Femur (tissue), 1 donor: ENCODE measurements at regions not wholly inside any gene's neighbourhood (a gene's known extent, or its start where the extent isn't known, plus 50 kb on each side); places are given as distances from the start of the nearest gene placed in this dataset.

Source experiments
- DNase-seq: peaks from one replicate; pipeline ENCODE4 v3.0.0-alpha.2; 2017

DNA sequence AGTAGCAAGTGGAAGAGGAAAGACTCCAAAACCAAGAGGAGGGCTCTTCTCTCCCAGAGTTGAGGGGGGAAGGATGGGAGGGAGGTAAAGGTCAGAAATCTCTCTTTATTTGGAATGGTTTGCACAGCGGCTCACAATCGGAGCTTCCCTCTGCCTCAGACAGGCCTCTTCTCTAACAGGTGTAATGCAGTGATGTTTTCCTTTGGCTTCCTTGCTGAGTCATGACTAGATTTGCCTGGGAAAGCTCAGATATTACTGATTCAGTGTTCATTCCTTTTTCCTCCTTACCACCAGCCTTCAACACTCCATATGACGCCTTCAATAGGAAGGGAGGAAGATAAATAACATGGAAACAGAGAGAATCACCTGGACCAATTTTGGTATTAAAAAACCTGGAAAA is 136.6 kb downstream of the RNF152 start:
- DNase-seq, result no peak

DNA sequence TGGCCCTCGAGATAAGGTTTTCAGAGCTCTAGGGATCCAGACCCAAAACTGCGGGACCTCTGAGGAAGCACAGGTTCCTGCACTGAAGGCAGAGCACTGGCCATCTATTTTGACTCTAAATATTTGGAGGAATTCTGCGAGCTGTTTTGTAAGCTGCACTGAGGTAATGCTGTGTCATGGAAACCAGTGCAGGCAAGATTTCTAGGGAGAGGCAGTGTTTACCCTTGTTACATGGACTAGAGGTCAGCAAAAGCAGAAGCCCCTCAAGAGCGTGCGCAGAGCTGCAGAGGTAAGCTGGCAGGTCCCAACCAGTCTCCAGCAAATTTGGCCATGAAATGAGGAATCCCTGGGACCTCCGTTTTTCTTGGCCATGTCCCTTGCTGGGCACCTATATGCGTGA is 137.3 kb downstream of the RNF152 start:
- no peak for DNase-seq

DNA sequence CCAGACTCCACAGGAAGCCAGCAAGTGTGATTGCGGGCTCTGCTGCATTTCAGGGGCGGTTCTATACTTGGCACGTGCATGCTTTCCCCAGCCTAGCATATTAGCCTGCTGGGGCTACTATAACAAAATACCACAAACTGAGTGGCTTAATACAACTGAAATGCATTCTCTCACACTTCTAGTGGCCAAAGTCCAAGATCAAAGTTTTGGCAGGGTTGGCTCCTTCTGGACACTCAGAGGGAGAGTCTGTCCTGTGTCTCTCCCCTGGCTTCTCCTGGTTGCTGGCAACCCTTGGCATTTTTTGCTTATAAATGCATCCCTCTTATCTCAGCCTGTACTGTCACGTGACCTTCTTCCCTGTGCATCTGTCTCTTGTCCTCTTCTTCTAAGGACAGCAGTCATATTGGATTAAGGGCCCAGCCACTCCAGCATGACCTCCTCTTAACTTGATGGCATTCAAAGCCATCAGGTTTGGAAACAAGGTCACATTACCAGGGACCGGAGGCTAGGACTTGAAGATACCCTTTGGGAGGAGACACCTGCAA is 138.7 kb downstream of the RNF152 start:
- no peak for DNase-seq

DNA sequence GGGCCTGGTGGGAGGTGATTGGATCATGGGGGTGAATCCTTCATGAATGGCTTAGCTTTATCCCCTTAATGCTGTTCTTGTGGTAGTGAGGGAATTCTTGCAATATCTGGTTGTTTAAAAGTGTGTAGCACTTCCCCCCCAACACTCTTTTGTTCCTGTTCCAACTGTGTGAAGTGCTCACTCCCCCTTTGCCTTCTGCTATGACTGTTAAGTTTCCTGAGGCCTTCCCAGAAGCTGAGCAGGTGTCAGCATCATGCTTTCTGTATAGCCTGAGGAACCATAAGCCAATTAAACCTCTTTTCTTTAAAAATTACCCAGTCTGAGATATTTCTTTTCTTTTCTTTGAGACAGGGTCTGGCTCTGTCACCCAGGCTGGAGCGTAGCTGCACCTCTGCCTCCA is 139.4 kb downstream of the RNF152 start:
- no peak for DNase-seq

DNA sequence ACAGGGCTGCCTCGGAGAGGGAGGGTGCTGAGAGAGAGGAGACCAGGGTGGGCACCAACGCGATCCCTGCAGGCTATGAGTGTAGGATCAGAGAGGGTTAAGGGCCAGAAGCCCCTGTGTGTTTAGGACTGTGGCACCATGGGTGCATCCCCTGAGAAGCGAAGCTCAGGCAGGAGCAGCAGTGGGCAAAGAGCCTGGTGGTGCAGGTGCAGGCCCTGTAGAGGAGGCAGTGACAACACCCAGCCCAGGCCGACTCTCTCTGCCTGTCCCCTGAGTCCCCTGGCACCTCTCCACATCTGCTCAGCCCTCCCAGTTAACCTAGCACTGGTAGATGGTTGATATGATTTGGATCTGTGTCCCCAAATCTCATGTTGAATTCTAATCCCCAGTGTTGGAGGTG is 139.8 kb downstream of the RNF152 start:
- DNase-seq, result no peak

DNA sequence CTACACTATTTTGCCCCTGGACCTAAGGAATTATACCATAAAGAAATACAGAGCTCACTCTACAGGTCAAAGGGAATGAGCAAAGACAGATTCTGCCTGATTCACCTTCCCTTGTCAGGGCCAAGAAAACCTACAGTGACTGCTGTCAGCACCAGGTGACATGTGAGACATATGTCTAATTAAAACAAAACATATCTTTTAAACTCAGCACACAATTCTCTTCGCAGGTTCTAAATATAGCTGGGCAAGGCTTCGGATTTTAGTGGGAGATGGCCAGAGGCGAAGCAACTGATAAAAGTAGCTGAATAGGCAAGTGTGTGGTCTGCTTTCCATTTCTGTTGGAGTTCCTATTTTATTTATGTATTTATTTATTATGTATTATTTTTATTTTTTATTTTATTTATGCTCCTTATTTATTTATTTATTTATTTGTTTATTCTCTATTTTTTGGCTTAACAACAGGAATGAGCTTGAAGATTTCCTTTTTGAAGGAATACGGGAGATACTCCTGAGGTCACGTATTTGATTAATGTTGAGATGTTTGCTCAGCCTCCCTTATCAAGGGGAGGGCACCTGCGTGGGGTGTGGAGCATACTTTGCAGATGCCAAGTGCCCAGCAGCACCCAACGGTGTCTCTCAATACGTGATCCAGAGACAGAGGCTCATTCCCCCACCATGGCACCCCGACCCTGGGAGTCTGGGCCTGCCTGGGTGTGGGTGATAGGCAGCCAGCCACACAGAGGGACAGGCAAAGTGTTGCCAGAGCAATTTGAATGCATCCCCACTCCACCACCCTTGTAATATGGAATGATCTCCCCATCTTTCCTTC is 141.8 kb downstream of the RNF152 start:
- DNase-seq, result no peak

DNA sequence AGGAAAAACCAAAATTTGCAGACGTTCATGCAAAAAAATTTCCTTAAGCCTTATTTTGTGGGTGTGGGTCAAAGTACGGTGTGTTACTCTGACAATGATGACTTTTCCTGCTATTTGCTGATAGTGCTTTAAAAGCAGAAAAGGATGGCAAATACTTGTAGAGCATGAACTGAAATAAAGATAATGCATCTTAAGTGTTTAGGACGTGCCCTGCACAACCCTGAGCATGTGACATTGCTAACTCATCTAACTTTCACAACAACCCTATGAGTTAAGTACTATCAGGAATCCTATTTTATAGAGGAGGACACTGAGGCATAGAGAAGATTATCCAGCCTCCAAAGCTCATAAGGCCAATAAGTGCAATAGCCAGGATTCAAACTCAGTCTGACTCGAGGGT is 143.3 kb downstream of the RNF152 start:
- no peak for DNase-seq

DNA sequence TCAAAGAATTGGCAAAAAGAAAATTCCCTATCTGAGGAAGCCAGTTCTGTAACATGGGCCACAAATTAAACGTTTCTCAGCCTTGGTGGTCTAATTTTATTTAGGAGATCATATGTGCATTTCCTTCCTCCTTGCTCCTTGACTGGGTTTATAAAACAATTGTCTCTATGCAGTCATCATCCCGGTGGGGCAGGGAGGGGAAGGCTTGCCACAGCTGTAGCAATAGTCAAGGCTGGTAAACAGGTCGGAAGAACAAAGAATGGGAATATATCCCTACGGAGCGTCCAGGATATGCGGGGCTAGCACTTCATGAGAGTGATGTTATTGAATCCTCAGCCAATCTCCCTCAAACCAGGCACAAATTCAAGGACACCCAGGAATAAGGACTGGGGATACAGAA is 143.8 kb downstream of the RNF152 start:
- no peak for DNase-seq

DNA sequence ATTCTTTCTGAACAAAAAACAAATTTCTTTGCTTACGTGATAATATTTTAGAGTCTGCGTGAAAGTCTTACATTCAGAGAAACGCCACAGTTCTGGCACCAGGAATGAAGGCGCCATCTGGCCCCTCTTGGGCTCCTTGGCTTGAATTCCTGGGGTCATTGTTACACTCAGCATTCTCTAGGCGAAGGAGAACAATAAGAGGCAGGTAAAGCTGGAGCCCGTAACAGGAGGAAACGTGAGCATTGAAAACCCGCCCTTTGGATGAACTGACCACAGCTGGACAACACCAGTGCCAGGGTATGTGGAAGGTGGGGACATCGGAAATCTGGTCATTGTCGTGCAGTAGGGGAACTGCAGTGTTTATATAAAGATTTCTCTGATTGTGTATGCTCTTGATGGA is 144.8 kb downstream of the RNF152 start:
- no peak for DNase-seq

DNA sequence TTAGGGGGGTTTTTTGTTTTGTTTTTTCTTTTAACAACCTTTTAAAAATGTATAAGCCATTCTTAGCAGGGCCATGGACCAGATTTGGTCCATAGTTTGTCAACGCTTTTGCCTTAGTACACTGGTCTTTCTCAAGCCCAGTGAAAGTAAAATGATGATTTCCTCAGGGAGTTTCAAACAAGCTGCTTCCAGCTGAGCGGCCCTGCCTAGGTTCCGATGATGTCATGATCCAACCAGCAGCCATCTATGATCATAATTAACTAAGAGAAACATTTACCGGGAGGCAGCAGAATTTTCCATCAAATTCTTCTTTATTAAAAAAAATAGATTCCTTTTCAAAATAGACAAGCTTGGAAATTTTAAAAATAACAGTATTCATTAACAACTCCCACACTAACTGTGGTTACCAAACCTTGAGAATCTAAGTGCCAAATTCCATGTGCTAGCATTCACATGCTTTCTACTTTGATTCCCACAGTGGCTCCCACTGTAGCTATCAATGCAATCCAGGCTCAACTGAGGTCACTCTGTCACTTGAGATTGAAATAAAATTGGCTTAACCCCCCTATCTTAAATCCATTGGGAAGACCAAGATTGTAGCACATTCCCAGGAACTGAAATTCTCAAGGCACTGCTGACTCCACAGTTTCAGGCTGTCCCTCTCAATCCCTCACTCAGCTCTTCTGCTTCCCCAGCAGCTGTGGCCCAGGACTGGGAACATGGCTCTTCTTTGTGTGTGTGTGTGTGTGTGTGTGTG is 148.9 kb downstream of the RNF152 start:
- DNase-seq, result no peak

DNA sequence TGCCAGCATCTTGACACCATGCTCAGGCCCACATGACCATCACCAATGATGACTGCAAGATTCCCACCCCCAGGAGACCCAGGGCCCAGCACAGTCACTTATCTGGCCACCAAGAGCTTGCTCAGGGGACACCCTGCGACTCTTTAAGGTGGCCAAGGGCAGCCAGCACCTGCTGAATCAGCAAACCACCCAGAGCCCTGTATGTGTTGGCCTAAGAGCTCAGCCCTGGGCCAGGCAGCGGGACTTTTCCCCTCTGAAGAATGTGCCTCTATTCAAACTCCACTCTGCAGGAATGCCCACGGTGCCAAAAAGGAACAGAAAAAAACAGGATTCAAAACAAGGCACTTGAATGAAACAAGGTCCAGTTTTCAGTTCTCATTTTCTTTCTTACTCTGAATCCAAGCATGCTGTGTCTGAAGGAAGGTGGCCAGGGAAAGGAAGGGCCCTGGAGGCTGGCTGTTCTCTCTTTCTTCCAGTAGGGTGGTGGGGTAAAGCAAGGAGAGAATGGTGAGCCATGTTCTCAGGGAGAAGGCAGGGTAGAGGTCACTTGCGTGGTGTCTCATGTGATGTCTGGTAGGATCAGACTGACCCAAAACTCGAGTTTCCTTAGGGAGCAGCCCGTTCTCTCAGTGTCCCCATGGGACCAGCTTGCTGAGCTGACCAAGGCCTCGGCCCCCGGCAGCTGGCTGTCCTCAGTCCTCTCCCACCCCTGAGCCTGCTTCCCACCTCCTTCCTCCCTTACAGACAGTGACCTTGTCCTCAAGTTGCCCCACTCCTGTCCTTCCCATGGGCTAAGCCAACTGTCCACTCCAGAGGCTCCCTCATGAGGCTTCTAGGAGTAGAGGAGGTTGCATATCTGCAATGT is 150.0 kb downstream of the RNF152 start:
- no peak for DNase-seq

DNA sequence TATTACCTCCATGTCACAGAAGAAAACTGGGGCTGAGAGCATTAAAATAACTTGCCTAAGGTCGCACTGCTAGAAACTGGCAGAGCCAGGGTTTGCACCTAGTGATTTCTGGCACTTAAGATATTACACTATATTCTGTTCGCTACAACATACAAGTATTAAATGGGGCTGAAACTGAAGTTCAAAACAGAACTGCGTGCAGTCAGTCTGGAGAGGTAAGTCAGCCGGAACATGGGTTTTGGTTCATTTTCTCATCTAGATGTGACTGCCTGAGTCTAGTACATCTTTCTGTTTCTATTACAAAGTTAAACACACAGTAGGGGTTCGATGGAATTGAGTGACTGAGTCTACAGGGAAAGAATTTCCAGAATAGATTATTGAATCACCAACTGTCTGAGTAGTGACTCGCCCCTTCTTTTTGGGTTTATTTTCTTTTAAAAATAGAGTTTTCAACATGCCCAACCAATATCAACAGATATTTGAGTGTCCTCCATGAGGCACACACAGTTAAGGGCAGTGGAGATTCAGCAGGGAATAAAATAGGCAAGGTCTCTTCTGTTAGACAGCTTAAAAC is 150.8 kb downstream of the RNF152 start:
- no peak for DNase-seq

DNA sequence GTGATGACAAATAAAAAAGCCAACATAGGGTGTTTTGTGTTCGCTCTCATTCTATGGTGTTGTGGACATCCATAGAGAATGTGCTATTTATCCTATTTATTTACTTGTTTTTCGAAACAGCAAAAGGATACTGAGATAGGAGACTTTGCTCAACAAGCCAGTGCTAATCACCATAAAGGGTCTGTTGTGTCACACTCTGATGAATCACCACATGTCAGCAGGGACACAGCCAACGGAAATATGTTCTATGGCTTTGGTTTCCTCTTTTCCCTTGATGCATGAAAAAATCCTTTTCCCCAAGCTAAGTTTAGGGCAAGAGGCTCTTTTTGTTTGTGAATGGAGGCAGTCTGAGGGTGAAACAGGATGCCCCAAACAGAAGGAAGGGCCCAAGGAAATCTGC is 154.3 kb downstream of the RNF152 start:
- DNase-seq, result no peak

DNA sequence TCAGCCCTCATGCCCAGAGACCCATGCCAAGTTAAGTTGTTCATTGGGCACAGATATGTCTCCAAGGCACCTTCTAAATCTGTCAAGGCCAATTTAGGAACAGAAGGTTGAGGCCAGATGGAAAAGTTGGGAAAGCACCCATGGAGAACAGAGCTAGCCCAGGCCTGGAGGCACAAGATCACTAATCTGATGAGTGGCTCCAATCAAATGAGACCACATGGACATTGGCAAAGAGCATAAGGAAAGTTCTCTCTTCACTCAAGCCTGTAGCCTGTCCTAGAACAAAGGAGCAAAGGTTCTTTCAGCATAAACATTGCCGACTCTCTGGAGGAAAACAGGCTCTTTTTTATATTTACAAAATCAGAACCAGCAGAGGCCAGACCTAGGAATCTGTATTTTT is 154.8 kb downstream of the RNF152 start:
- no peak for DNase-seq

DNA sequence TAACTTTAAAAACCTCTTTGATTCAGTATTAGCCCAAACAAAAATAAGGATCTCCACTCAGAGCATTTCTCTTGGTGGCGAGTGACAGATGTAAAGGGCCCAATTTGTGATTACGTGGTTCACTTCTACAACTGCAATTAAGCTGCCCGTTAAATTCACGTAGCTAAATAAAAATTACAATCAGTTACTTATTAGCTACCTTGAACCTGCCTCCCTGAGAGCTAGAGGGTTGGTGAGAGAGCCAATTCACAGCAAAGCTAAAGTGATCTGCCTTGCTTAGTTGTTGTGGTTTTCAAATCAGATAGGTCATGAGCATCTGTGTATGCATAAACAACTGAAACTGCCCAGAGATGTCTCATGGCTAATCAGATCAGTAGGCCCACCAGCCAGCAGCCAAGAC is 156.7 kb downstream of the RNF152 start:
- no peak for DNase-seq

DNA sequence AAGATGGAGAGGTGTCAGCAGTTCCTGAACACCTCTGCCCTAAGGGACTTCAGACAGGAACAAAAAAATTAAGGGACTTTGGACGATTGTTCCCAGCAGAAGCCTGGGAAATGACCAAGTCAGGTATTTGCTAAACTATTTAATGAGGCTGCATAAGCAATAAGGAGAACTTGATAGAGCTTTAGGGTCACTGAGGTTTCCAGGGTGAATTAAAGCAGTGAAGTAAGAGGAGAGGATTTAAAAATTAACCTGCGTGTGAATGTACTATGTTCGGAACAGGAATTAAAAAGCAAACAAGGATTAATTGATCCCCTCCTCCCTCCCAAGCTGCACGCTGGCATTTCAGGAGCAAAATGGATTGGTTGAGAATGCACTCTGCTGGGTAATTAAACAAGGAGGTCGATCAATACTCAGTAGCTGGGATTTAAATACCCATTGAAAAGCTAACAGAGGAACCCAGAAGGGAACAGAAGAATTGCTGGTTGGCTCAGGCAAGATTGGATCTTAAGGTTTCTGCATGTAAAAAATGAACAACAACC is 157.2 kb downstream of the RNF152 start:
- no peak for DNase-seq

DNA sequence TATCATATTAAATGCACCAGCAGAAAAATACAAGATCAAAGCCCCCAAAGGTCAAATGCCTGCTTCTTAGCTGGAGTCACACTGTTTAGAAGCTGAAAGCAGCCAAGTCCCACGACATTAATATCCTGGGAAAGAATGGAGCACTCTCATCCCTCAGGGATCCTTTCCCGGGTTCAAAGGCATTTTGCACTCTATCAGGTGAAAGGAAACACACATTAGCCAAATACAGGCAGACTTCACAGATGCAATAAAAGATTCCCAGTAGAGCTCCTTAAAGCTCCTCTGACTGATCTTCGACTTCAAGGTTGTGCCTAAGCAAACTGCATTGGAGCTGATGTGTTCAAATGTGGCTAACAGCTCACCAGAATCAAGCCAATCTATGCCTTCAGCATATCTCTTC is 158.4 kb downstream of the RNF152 start:
- no peak for DNase-seq

DNA sequence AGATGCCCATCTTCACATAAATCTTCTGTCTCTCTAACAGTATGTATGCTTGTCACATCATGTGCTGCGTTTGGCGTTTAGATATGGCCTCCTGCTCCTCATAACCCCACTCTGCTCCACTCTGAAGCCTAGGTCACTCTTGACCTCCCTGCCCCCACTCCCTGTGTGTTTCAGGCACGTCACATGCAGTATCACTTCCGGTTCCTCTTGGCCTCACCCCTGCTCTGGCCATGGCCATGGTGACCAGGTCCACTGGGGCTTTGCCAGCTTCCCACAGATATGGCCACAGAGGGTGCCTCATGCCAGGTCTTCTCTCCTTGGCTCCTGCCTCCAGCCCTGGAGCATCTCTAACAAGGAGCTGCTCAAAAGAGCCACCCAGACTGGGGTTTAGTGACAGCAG is 160.0 kb downstream of the RNF152 start:
- no peak for DNase-seq

DNA sequence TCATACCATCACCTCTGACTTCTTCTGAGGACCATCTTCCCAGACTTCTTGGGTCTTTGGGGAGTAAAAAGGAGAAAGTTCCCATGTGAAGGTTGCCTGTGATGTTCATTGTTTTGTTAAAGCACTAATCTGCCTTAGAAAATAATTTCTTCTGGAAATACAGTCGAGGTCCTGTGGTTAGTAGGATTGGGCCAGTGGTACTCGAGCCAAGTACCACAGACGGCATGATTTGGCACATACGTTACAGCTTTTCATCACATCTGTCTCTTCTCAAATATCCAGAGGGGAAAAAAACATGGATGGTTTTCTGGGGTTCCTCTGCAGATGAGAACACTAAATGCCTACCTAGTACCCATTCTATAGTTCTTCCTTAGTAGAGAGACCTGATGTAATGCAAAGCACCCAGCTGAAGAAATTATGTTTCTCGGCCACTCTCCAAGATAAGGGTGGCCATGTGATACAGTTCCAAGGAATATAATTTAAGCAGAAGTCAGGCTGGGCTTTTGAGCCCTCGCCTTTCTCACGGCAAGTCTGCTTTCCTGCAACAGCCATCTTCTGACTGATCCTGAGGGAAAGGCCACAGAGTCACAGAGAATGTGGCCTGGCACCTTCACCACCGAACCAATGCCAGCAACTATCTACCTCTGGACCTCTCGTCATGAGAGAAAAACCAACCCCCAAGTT is 161.0 kb downstream of the RNF152 start:
- no peak for DNase-seq

DNA sequence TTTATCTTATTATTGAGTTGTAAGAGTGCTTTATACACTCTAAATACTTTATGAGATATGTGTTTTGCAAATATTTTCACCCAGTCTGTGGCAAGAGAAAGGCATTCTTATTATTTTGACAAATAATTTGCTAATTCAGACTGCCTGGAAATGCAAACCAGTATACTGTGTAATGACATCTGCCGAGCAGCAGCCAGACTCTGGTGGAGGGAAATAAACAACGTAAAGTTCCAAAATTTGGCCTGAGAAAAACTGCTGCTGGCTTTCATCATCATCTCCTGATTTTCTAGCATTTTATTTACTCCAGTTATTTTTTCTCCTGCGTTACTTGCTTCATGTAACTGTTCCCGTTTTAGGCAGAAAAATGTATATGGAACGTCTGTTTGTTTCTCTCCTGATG is 161.6 kb downstream of the RNF152 start:
- DNase-seq, result no peak

DNA sequence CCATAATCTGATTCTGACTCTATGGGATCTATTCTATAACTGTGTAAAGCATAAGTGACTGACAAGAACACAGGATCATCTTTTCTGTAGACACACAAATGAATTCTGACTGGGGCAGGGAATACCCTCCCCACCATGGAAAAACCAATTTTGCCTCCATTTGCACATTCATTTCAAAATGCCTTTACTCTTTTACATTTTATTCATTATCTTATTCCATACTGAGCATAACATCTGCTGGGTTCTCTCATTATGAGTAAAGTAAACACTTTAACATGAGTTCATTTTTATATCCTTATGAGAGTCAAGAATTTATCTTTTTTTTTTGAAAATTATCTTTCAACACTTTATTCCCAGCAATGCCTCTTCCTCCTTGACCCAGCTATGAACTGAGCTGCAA is 163.5 kb downstream of the RNF152 start:
- DNase-seq, result no peak
